ENCODE measurements at regions not wholly inside any gene's neighbourhood (a gene's known extent, or its start where the extent isn't known, plus 50 kb on each side); places are given as distances from the start of the nearest gene placed in this dataset.

GRCh38 chr12:127936463-127936862 lies 330.5 kb upstream of the TMEM132C start:
- Histone ChIP-seq H3K9me3 (ENCODE audit: control insufficient read depth in 4 of 4, insufficient read depth in 3 of 4, low read length in 3 of 4) (peaks cover 0 to 3% (median 0%) of the 10 kb centered on the region in 4 donors), H3K36me3 (ENCODE audit: control insufficient read depth in 4 of 4, insufficient read depth in 4 of 4, low read length in 4 of 4) (no peaks in the 10 kb centered on the region), H3K9ac (ENCODE audit: insufficient read depth in 1 of 2, low read length in 2 of 2) (no peak overlapping the region), H3K27me3 (ENCODE audit: control insufficient read depth in 3 of 3, insufficient read depth in 3 of 3, low read length in 2 of 3) (no peaks in the 10 kb centered on the region), H3K4me1 (ENCODE audit: control insufficient read depth in 5 of 5, insufficient read depth in 5 of 5, low read length in 5 of 5) (no peaks in the 10 kb centered on the region), H3K4me3 (no peak overlapping the region), H3K27ac (ENCODE audit: low read depth in 1 of 2, low read length in 1 of 2) (no peak overlapping the region)
- no peak for ATAC-seq (ENCODE audit: insufficient read depth, low FRiP score)
- no peak for DNase-seq
- 76 to 78% methylated on average over 2 of the region's 2 CpGs for WGBS, 2 donors
- TF ChIP-seq, protein P1, sequence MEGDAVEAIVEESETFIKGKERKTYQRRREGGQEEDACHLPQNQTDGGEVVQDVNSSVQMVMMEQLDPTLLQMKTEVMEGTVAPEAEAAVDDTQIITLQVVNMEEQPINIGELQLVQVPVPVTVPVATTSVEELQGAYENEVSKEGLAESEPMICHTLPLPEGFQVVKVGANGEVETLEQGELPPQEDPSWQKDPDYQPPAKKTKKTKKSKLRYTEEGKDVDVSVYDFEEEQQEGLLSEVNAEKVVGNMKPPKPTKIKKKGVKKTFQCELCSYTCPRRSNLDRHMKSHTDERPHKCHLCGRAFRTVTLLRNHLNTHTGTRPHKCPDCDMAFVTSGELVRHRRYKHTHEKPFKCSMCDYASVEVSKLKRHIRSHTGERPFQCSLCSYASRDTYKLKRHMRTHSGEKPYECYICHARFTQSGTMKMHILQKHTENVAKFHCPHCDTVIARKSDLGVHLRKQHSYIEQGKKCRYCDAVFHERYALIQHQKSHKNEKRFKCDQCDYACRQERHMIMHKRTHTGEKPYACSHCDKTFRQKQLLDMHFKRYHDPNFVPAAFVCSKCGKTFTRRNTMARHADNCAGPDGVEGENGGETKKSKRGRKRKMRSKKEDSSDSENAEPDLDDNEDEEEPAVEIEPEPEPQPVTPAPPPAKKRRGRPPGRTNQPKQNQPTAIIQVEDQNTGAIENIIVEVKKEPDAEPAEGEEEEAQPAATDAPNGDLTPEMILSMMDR (IDR thresholded peaks at IDR 0.05; ENCODE audit: control extremely low read depth, extremely low read depth) = no peak

DNA sequence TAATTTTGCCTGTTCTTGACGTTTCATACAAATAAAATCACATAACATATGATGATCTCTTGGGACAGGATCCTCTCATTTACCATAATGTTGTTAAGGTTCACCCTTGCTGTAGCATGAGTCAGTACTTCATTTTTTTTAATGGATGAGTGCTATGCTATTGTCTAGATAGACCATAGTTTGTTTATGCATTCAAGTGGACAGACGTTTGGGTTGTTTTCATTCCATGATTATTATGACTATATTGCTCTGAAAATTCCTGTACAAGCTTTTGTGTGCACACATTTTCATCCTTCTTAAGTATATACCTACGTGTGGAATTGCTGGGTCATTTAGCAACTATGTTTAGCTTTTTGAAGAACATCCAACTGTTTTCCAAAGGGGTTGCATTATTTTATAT lies 325.6 kb upstream of the TMEM132C start:
- ATAC-seq (ENCODE audit: insufficient read depth, low FRiP score) = no peak
- H3K4me1 ChIP-seq (ENCODE audit: control insufficient read depth in 5 of 5, insufficient read depth in 5 of 5, low read length in 5 of 5) = no peaks in the 10 kb centered on the region
- no peak for DNase-seq
- no peak overlapping the region for H3K27ac ChIP-seq (ENCODE audit: low read depth in 1 of 2, low read length in 1 of 2)
- H3K4me3 ChIP-seq = no peak overlapping the region
- TF ChIP-seq, protein P1 (IDR thresholded peaks at IDR 0.05; ENCODE audit: control extremely low read depth, extremely low read depth) = no peak
- H3K9me3 ChIP-seq (ENCODE audit: control insufficient read depth in 4 of 4, insufficient read depth in 3 of 4, low read length in 3 of 4) = peaks cover 0 to 6% (median 0%) of the 10 kb centered on the region in 4 donors
- H3K9ac ChIP-seq (ENCODE audit: insufficient read depth in 1 of 2, low read length in 2 of 2) = no peak overlapping the region
- H3K36me3 ChIP-seq (ENCODE audit: control insufficient read depth in 4 of 4, insufficient read depth in 4 of 4, low read length in 4 of 4) = no peaks in the 10 kb centered on the region
- no peaks in the 10 kb centered on the region for H3K27me3 ChIP-seq (ENCODE audit: control insufficient read depth in 3 of 3, insufficient read depth in 3 of 3, low read length in 2 of 3)
- 50 to 58% methylated on average over 3 of the region's 3 CpGs for WGBS, 2 donors

DNA sequence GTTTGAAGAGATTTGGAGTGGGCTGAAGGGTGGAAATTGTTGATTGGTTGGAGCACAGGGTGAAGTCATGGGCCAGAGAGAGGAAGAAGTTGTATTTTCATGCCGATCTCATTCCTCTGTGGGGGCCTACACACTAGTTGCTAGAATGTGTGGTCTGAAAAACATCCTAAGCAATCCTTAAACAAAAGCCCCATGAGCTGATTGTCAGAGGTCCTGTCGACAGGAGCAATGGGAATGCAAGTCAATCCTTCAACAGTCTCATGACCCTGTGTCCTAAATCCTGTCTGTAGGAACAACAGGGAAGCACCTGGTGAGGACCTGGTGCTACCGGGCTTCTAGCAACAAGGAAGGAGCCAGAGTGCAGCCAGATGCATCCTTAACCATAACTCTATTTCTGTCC lies 324.0 kb upstream of the TMEM132C start:
- DNase-seq = peak; percentile 9 to 21 (median 15)
- WGBS, 2 donors = 58 to 62% methylated on average over 3 of the region's 3 CpGs

More for the DNA sequence above, 324.0 kb upstream of the TMEM132C start:
- H3K27ac ChIP-seq (ENCODE audit: low read depth in 1 of 2, low read length in 1 of 2) = no peak overlapping the region
- H3K4me3 ChIP-seq = no peak overlapping the region
- no peak overlapping the region for H3K9ac ChIP-seq (ENCODE audit: insufficient read depth in 1 of 2, low read length in 2 of 2)
- H3K4me1 ChIP-seq (ENCODE audit: control insufficient read depth in 5 of 5, insufficient read depth in 5 of 5, low read length in 5 of 5) = no peaks in the 10 kb centered on the region
- H3K27me3 ChIP-seq (ENCODE audit: control insufficient read depth in 3 of 3, insufficient read depth in 3 of 3, low read length in 2 of 3) = no peaks in the 10 kb centered on the region
- peaks cover 0 to 8% (median 0%) of the 10 kb centered on the region in 4 donors for H3K9me3 ChIP-seq (ENCODE audit: control insufficient read depth in 4 of 4, insufficient read depth in 3 of 4, low read length in 3 of 4)
- TF ChIP-seq, protein P1 (IDR thresholded peaks at IDR 0.05; ENCODE audit: control extremely low read depth, extremely low read depth) = no peak
- H3K36me3 ChIP-seq (ENCODE audit: control insufficient read depth in 4 of 4, insufficient read depth in 4 of 4, low read length in 4 of 4) = no peaks in the 10 kb centered on the region
- ATAC-seq (ENCODE audit: insufficient read depth, low FRiP score) = no peak
